HPDE6-E6E7 (cell line): ENCODE measurements at regions not wholly inside any gene's neighbourhood (a gene's known extent, or its start where the extent isn't known, plus 50 kb on each side); places are given as distances from the start of the nearest gene placed in this dataset.

Experiments
- DNase-seq: peaks from one replicate; pipeline ENCODE4 v3.0.0; 2011; ENCODE audit warnings: missing footprints; ENCODE audit errors: extremely low spot score

DNA sequence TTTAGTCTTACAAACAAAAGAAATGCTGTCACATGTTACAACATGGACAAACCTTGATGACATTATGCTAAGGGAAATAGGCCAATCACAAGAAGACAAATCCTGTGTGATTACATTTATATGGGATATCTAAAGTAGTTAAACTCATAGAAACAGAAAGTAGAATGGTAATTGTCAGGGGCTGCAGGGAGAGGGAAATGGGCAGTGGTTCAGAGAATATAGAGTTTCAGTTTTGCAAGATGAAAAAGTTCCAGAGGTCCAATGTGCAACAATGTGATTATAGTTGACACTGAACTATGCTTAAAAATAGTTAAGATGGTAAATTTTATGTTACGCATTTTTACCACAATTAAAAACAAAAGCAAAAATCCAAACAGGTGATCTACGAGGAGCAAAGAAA lies 265.5 kb downstream of the NDUFS4 start:
- DNase-seq = no peak

DNA sequence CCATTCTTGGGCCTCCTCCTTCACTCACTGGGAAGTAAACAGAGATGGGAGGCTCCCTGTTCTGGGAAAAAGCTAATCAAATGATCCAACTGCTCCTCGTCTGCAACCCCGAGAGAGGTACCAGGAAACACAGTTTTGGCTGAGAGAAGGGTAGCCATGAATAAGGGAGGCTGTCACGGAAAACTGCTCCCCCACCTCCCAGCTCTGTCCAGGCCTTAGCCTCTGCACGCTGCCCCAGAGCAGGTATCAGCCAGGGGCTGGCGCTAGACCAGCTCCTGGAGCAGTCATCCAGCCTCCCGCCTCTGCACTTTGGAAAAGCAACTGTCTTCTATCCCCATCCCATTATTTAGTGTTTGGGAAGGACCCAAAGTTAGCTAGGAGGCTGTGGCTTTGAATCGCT lies 266.1 kb downstream of the NDUFS4 start:
- no peak for DNase-seq

- no peak for DNase-seq
These were observed 266.8 kb downstream of the NDUFS4 start for GRCh38 chr5:53827211-53827651.

DNA sequence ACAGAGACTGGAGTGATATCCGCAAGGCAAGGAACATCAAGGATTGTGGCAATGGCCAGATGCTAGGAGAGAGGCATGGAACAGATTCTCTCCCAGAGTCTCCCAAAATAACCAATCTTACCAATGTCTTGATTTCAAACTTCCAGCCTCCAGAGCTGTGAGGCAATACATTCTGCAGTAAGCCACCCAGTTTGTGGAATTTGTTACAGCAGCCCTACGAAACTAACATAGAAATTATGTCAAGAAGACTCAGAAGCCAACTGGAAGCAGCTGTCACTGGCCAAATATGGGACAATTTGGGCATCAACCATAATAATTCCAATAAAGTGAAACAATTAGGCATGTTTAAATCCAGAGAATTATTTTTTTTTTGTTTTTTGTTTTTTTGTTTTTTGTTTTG lies 271.1 kb downstream of the NDUFS4 start:
- no peak for DNase-seq
